Body of pancreas (tissue), 4 donors: ENCODE measurements at regions not wholly inside any gene's neighbourhood (a gene's known extent, or its start where the extent isn't known, plus 50 kb on each side); places are given as distances from the start of the nearest gene placed in this dataset.

Experiments used
- ATAC-seq: fragments of 150-250 bp; one replicate; pipeline ENCODE4 v1.9.1; 2016
- DNase-seq, 4 donors: peaks; one replicate each; pipeline ENCODE4 v3.0.0-alpha.2; 2019
- H3K27ac ChIP-seq, 4 donors: fragments of 200-600 bp; sonication (generic); 1 replicate in 3 of 4; 2 replicates in 1 of 4; pipeline versions ENCODE4 v1.5.1 to v1.6.1; 2016 to 2019; ENCODE audit warnings: mild to moderate bottlenecking in 1 of 4, mixed read lengths in 1 of 4, moderate library complexity in 1 of 4
- H3K27me3 ChIP-seq, 2 donors: fragments of 200-600 bp; sonication (generic); one replicate each; pipeline ENCODE4 v1.6.0; 2016; ENCODE audit warnings: mild to moderate bottlenecking in 1 of 2
- H3K36me3 ChIP-seq, 2 donors: fragments of 200-600 bp; sonication (generic); replicated peaks in 1 of 2; 2 replicates each; pipeline ENCODE4 v1.5.1; 2016; ENCODE audit warnings: low read depth in 2 of 2; ENCODE audit not compliant: insufficient read depth in 1 of 2
- H3K4me1 ChIP-seq: fragments of 200-600 bp; sonication (generic); one replicate; pipeline ENCODE4 v1.6.0; 2016
- H3K4me3 ChIP-seq, 2 donors: fragments of 200-600 bp; sonication (generic); 1 replicate in 1 of 2; 2 replicates in 1 of 2; pipeline ENCODE4 v1.5.1; 2016 to 2019
- H3K9me3 ChIP-seq, 3 donors: fragments of 200-600 bp; sonication (generic); 1 replicate in 2 of 3; 2 replicates in 1 of 3; pipeline ENCODE4 v1.5.1; 2016
- POLR2A ChIP-seq, 3 donors: fragments of 450-650 bp; IDR thresholded peaks; one replicate each; pipeline ENCODE4 v1.6.1; 2016; ENCODE audit warnings: antibody characterized with exemption in 3 of 3, mild to moderate bottlenecking in 2 of 3
- WGBS, 2 donors: methylation state at CpG; one replicate each; pipeline ENCODE4 v1.1.5; 2017; 5-methylcytosine and 5-hydroxymethylcytosine counted together
- intact Hi-C: fragments of 100-400 bp; cut with DNase I; formaldehyde crosslinking; loops from one replicate; pipeline ENCODE4 v1.15.1; 2023
- TF ChIP-seq, protein P1 (sequence below), 7 experiments: fragments of 450-650 bp in 4 of 7; fragments of 200-600 bp in 3 of 7; sonication (generic) in 3 of 7; IDR thresholded peaks; one replicate each; pipeline ENCODE4 v1.5.1; 2016 to 2019; ENCODE audit warnings: antibody characterized with exemption in 7 of 7

DNA sequence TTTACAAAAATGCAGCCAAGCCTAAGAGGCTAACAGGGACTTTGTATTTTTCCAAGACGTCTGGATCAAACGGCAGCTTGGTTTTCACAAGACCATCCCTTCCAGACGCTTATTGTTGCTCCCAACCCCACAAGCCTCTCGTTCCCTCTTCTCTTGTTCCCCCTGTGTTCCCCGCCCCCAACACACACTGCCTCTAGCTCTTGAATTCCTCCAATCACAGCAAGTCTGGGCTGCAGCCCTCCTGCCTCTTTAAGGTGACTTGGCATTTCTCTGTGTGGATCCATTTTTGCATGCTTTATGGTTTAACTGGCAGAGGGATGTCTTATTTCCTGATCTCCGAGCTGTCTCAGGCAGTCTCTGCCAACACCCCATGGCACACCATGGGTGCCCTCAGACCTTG is 182.2 kb downstream of the ABHD5 start:
- no peak overlapping the region for H3K4me3 ChIP-seq
- H3K9me3 ChIP-seq: no peaks in the 10 kb centered on the region
- intact Hi-C loops: no loop called here
- TF ChIP-seq, protein P1, sequence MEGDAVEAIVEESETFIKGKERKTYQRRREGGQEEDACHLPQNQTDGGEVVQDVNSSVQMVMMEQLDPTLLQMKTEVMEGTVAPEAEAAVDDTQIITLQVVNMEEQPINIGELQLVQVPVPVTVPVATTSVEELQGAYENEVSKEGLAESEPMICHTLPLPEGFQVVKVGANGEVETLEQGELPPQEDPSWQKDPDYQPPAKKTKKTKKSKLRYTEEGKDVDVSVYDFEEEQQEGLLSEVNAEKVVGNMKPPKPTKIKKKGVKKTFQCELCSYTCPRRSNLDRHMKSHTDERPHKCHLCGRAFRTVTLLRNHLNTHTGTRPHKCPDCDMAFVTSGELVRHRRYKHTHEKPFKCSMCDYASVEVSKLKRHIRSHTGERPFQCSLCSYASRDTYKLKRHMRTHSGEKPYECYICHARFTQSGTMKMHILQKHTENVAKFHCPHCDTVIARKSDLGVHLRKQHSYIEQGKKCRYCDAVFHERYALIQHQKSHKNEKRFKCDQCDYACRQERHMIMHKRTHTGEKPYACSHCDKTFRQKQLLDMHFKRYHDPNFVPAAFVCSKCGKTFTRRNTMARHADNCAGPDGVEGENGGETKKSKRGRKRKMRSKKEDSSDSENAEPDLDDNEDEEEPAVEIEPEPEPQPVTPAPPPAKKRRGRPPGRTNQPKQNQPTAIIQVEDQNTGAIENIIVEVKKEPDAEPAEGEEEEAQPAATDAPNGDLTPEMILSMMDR (IDR thresholded peaks at IDR 0.05): no peak
- no peak for TF ChIP-seq POLR2A (IDR thresholded peaks at IDR 0.05)
- peaks cover 10% of the 10 kb centered on the region for H3K4me1 ChIP-seq
- ATAC-seq (no peak), DNase-seq (no peak)
- no peaks in the 10 kb centered on the region for H3K27me3 ChIP-seq
- no peaks in the 10 kb centered on the region for H3K36me3 ChIP-seq
- 53 to 62% methylated on average over 6 of the region's 6 CpGs for WGBS, 2 donors
- no peak overlapping the region for H3K27ac ChIP-seq

DNA sequence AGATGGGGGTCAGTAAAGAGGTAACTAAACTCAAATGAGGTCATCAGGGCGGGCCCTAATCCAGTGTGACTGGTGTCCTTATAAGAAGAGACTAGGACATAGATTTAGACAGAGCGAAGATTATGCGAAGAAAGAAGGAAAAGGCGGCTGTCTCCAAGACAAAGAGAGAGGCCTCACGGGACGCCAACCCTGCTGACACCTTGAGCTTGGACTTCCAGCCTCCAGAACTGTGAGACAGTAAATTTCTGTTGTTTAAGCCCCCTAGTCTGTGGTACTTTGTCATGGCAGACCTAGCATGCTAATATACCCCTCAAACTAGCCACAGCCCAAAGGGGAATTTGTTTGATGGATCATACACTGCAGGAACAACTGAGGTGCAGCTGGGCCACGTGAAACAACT is 183.0 kb downstream of the ABHD5 start:
- TF ChIP-seq POLR2A (IDR thresholded peaks at IDR 0.05): no peak
- TF ChIP-seq, protein P1 (IDR thresholded peaks at IDR 0.05): no peak
- no peak for DNase-seq
- Histone ChIP-seq H3K9me3 (no peaks in the 10 kb centered on the region), H3K4me3 (no peak overlapping the region), H3K27ac (no peak overlapping the region), H3K36me3 (no peaks in the 10 kb centered on the region), H3K27me3 (no peaks in the 10 kb centered on the region), H3K4me1 (peaks cover 10% of the 10 kb centered on the region)
- WGBS, 2 donors: 81 to 85% methylated on average over 7 of the region's 7 CpGs
- intact Hi-C loops: no loop called here
- no peak for ATAC-seq

GRCh38 chr3:43874290-43874689 is 183.6 kb downstream of the ABHD5 start:
- 64 to 83% methylated on average over 1 of the region's 1 CpG for WGBS, 2 donors
- DNase-seq (no peak), ATAC-seq (no peak)
- Histone ChIP-seq H3K36me3 (no peaks in the 10 kb centered on the region), H3K9me3 (no peaks in the 10 kb centered on the region), H3K4me1 (peaks cover 10% of the 10 kb centered on the region), H3K4me3 (no peak overlapping the region), H3K27me3 (no peaks in the 10 kb centered on the region), H3K27ac (no peak overlapping the region)
- intact Hi-C loops: no loop called here
- TF ChIP-seq, protein P1 (IDR thresholded peaks at IDR 0.05): no peak
- TF ChIP-seq POLR2A (IDR thresholded peaks at IDR 0.05): no peak

DNA sequence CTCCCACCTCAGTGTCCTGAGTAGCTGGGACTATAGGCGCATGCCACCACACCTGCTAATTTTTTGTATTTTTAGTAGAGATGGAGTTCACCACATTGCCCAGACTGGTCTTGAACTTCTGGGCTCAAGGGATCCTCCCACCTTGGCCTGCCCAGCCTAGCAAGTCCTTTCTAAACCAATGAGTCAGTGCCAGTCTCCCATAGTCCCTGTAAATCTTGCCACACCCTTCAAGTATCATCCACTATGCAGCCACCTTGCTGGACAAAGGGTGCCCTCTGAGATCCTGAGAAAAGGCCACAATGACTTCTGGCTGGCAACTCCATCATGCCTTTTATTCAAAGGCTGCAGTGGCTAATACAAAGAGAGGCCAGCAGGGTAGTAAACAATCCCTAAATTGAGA is 184.0 kb downstream of the ABHD5 start:
- Histone ChIP-seq H3K9me3 (no peaks in the 10 kb centered on the region), H3K4me3 (no peak overlapping the region), H3K27ac (no peak overlapping the region), H3K4me1 (peaks cover 8% of the 10 kb centered on the region), H3K36me3 (no peaks in the 10 kb centered on the region), H3K27me3 (no peaks in the 10 kb centered on the region)
- 93 to 100% methylated on average over 1 of the region's 1 CpG for WGBS, 2 donors
- no peak for TF ChIP-seq POLR2A (IDR thresholded peaks at IDR 0.05)
- TF ChIP-seq, protein P1 (IDR thresholded peaks at IDR 0.05): no peak
- intact Hi-C loops: no loop called here
- ATAC-seq: no peak
- no peak for DNase-seq

GRCh38 chr3:43876648-43877047 is 185.9 kb downstream of the ABHD5 start:
- Histone ChIP-seq H3K9me3 (no peaks in the 10 kb centered on the region), H3K27me3 (no peaks in the 10 kb centered on the region), H3K4me1 (no peaks in the 10 kb centered on the region), H3K27ac (no peak overlapping the region), H3K4me3 (no peak overlapping the region), H3K36me3 (no peaks in the 10 kb centered on the region)
- ATAC-seq (no peak), DNase-seq (no peak)
- WGBS, 2 donors: 75% methylated on average over 2 of the region's 2 CpGs
- intact Hi-C loops: no loop called here
- TF ChIP-seq POLR2A (IDR thresholded peaks at IDR 0.05): no peak
- TF ChIP-seq, protein P1 (IDR thresholded peaks at IDR 0.05): no peak
